HEK293 (cell line): ENCODE measurements at regions not wholly inside any gene's neighbourhood (a gene's known extent, or its start where the extent isn't known, plus 50 kb on each side); places are given as distances from the start of the nearest gene placed in this dataset.

Source experiments
- CTCF ChIA-PET: fragments of 350-600 bp; formaldehyde crosslinking; extraction: SDS; loops from one replicate; lab custom pipeline; 2021; ENCODE audit warnings: antibody characterized with exemption; lab: Yijun Ruan, JAX
- POLR2A ChIA-PET: fragments of 300-600 bp; formaldehyde crosslinking; extraction: SDS; loops from one replicate; lab custom pipeline; 2020; ENCODE audit warnings: antibody characterized with exemption, inconsistent platforms; lab: Yijun Ruan, JAX
- H3K27ac ChIP-seq: fragments of 200-500 bp; sonication (Bioruptor generic); 2 replicates; pipeline ENCODE4 v1.5.1; 2014; ENCODE audit warnings: low read depth, low read length, control low read depth, inconsistent platforms; ENCODE audit errors: extremely low read depth
- H3K36me3 ChIP-seq, 2 experiments: fragments of 200-500 bp in 1 of 2; sonication (Bioruptor generic) in 1 of 2; 1 replicate in 1 of 2; 2 replicates in 1 of 2; pipeline ENCODE4 v1.5.1; 2014 to 2017; ENCODE audit warnings: inconsistent platforms in 2 of 2, low read length in 2 of 2; ENCODE audit not compliant: control insufficient read depth in 2 of 2, insufficient read depth in 1 of 2
- H3K4me1 ChIP-seq: fragments of 200-500 bp; sonication (Bioruptor generic); 2 replicates; pipeline ENCODE4 v1.5.1; 2014; ENCODE audit warnings: mild to moderate bottlenecking, low read length, inconsistent platforms; ENCODE audit not compliant: control insufficient read depth, insufficient read depth
- H3K4me3 ChIP-seq: 2 replicates; pipeline ENCODE4 v1.5.1; 2011; ENCODE audit warnings: low read depth, mild to moderate bottlenecking, control low read depth, low read length, moderate library complexity
- H3K9me3 ChIP-seq: fragments of 200-500 bp; sonication (Bioruptor generic); 2 replicates; pipeline ENCODE4 v1.5.1; 2014; ENCODE audit warnings: low read depth, low read length, inconsistent platforms; ENCODE audit not compliant: control insufficient read depth, insufficient read depth
- GLIS2 ChIP-seq: fragments of 450-650 bp; formaldehyde crosslinking; IDR thresholded peaks from 2 replicates; pipeline ENCODE4 v1.5.1; 2016; ENCODE audit warnings: missing biosample characterization, missing genetic modification characterization
- REPIN1 ChIP-seq: fragments of 450-650 bp; formaldehyde crosslinking; IDR thresholded peaks from 2 replicates; pipeline ENCODE4 v1.5.1; 2017; ENCODE audit warnings: missing biosample characterization, missing genetic modification characterization, low read depth
- SP2 ChIP-seq: fragments of 450-650 bp; formaldehyde crosslinking; IDR thresholded peaks from 2 replicates; pipeline ENCODE4 v1.5.1; 2016; ENCODE audit warnings: missing biosample characterization, missing genetic modification characterization
- YY2 ChIP-seq: fragments of 450-650 bp; formaldehyde crosslinking; IDR thresholded peaks from 2 replicates; pipeline ENCODE4 v1.5.1; 2016; ENCODE audit warnings: missing biosample characterization, missing genetic modification characterization
- ZNF10 ChIP-seq: fragments of 450-650 bp; formaldehyde crosslinking; IDR thresholded peaks from 2 replicates; pipeline ENCODE4 v1.5.1; 2017; ENCODE audit warnings: missing biosample characterization, missing genetic modification characterization
- ZNF114 ChIP-seq: fragments of 450-650 bp; formaldehyde crosslinking; IDR thresholded peaks from 2 replicates; pipeline ENCODE4 v1.5.0; 2017; ENCODE audit warnings: missing biosample characterization, missing genetic modification characterization
- ZNF2 ChIP-seq: fragments of 450-650 bp; formaldehyde crosslinking; IDR thresholded peaks from 2 replicates; pipeline ENCODE4 v1.5.1; 2016; ENCODE audit warnings: missing biosample characterization, missing genetic modification characterization
- ZNF274 ChIP-seq, 2 experiments: fragments of 200-500 bp in 1 of 2; fragments of 450-650 bp in 1 of 2; sonication (Bioruptor generic) in 1 of 2; formaldehyde crosslinking in 1 of 2; IDR thresholded peaks; 2 replicates each; pipeline versions ENCODE4 v1.5.1 to v1.6.1; 2014 to 2016; ENCODE audit warnings: borderline replicate concordance in 1 of 2, inconsistent platforms in 1 of 2, low read length in 1 of 2, missing biosample characterization in 1 of 2, missing genetic modification characterization in 1 of 2
- ZNF302 ChIP-seq: fragments of 450-650 bp; formaldehyde crosslinking; IDR thresholded peaks from 2 replicates; pipeline ENCODE4 v1.5.1; 2016; ENCODE audit warnings: missing biosample characterization, missing genetic modification characterization, low read depth
- ZNF335 ChIP-seq: fragments of 450-650 bp; formaldehyde crosslinking; conservative IDR thresholded peaks from 2 replicates; pipeline ENCODE4 v1.5.1; 2016; ENCODE audit warnings: missing biosample characterization, missing genetic modification characterization
- ZNF341 ChIP-seq: fragments of 450-650 bp; formaldehyde crosslinking; IDR thresholded peaks from 2 replicates; pipeline ENCODE4; 2016; ENCODE audit warnings: low read depth, missing biosample characterization, missing genetic modification characterization
- ZNF350 ChIP-seq: fragments of 450-650 bp; formaldehyde crosslinking; IDR thresholded peaks from 2 replicates; pipeline ENCODE4 v1.5.0; 2017; ENCODE audit warnings: missing biosample characterization, mild to moderate bottlenecking, missing genetic modification characterization
- ZNF416 ChIP-seq: fragments of 450-650 bp; formaldehyde crosslinking; IDR thresholded peaks from 2 replicates; pipeline ENCODE4 v1.5.1; 2016; ENCODE audit warnings: missing biosample characterization, missing genetic modification characterization
- ZNF501 ChIP-seq: fragments of 450-650 bp; formaldehyde crosslinking; IDR thresholded peaks from 2 replicates; pipeline ENCODE4 v1.5.1; 2016; ENCODE audit warnings: missing biosample characterization, missing genetic modification characterization
- ZNF560 ChIP-seq: fragments of 450-650 bp; formaldehyde crosslinking; IDR thresholded peaks from 2 replicates; pipeline ENCODE4 v1.5.1; 2017; ENCODE audit warnings: missing biosample characterization, missing genetic modification characterization, borderline replicate concordance
- ZNF623 ChIP-seq: fragments of 450-650 bp; formaldehyde crosslinking; IDR thresholded peaks from 2 replicates; pipeline ENCODE4 v1.5.1; 2016; ENCODE audit warnings: missing biosample characterization, missing genetic modification characterization
- ZNF677 ChIP-seq: fragments of 450-650 bp; IDR thresholded peaks from 2 replicates; pipeline ENCODE4 v1.5.0; 2018; ENCODE audit warnings: missing biosample characterization, mild to moderate bottlenecking, missing genetic modification characterization, moderate library complexity
- ZNF768 ChIP-seq: fragments of 450-650 bp; formaldehyde crosslinking; IDR thresholded peaks from 2 replicates; pipeline ENCODE4 v1.5.1; 2018; ENCODE audit warnings: missing biosample characterization, mild to moderate bottlenecking, missing genetic modification characterization
- TF ChIP-seq, protein P1 (sequence below): fragments of 450-650 bp; formaldehyde crosslinking; IDR thresholded peaks from 2 replicates; pipeline ENCODE4 v1.5.1; 2016; ENCODE audit warnings: missing biosample characterization, missing genetic modification characterization
- TF ChIP-seq, protein P2 (sequence below): fragments of 450-650 bp; formaldehyde crosslinking; IDR thresholded peaks from 2 replicates; pipeline ENCODE4 v1.5.1; 2016; ENCODE audit warnings: missing biosample characterization, missing genetic modification characterization
- TF ChIP-seq, protein P3 (sequence below): fragments of 450-650 bp; formaldehyde crosslinking; conservative IDR thresholded peaks from 2 replicates; pipeline ENCODE4 v1.5.1; 2016; ENCODE audit warnings: low read depth, missing biosample characterization, missing genetic modification characterization
- TF ChIP-seq, protein P4 (sequence below): fragments of 450-650 bp; formaldehyde crosslinking; IDR thresholded peaks from 2 replicates; pipeline ENCODE4 v1.5.1; 2017; ENCODE audit warnings: missing biosample characterization, missing genetic modification characterization
- TF ChIP-seq, protein P5 (sequence below): fragments of 450-650 bp; formaldehyde crosslinking; IDR thresholded peaks from 2 replicates; pipeline ENCODE4 v1.5.1; 2017; ENCODE audit warnings: missing biosample characterization, missing genetic modification characterization

DNA sequence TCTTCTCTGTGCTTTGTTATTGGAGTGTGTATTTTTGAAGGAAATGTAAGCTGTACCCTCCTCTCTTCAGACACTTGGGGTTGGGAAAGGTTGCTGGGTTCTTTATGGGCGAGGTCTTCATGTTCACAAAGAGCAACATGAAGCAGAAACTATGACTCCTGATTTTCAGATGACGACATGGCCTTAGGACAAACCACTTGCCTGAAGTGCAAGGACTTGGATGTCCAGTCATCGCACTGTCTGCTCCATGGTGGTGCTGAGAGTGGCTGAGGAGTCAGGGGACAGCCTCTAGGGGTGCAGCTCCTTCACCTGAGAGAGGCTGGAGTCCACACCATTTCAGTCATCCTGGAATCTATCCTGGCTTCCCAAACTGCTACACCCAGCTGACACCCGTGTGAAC is 183.9 kb upstream of the CDH5 start:
- TF ChIP-seq ZNF274 (IDR thresholded peaks at IDR 0.05; ENCODE audit: low read length), result no peak
- no peak for TF ChIP-seq ZNF274 (tag by site-specific recombination; IDR thresholded peaks at IDR 0.05; ENCODE audit: borderline replicate concordance)
- TF ChIP-seq ZNF335 (tag by site-specific recombination), result no peak
- TF ChIP-seq, protein P1, sequence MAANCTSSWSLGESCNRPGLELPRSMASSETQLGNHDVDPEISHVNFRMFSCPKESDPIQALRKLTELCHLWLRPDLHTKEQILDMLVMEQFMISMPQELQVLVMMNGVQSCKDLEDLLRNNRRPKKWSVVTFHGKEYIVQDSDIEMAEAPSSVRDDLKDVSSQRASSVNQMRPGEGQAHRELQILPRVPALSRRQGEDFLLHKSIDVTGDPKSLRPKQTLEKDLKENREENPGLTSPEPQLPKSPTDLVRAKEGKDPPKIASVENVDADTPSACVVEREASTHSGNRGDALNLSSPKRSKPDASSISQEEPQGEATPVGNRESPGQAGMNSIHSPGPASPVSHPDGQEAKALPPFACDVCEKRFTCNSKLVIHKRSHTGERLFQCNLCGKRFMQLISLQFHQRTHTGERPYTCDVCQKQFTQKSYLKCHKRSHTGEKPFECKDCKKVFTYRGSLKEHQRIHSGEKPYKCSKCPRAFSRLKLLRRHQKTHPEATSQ (tag by site-specific recombination), result no peak
- no peak for TF ChIP-seq SP2 (tag by site-specific recombination)
- TF ChIP-seq ZNF560 (tag by site-specific recombination), result no peak
- TF ChIP-seq, protein P2, sequence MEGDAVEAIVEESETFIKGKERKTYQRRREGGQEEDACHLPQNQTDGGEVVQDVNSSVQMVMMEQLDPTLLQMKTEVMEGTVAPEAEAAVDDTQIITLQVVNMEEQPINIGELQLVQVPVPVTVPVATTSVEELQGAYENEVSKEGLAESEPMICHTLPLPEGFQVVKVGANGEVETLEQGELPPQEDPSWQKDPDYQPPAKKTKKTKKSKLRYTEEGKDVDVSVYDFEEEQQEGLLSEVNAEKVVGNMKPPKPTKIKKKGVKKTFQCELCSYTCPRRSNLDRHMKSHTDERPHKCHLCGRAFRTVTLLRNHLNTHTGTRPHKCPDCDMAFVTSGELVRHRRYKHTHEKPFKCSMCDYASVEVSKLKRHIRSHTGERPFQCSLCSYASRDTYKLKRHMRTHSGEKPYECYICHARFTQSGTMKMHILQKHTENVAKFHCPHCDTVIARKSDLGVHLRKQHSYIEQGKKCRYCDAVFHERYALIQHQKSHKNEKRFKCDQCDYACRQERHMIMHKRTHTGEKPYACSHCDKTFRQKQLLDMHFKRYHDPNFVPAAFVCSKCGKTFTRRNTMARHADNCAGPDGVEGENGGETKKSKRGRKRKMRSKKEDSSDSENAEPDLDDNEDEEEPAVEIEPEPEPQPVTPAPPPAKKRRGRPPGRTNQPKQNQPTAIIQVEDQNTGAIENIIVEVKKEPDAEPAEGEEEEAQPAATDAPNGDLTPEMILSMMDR (tag by site-specific recombination), result no peak
- TF ChIP-seq YY2 (tag by site-specific recombination), result no peak
- TF ChIP-seq REPIN1, result no peak
- TF ChIP-seq ZNF2 (tag by site-specific recombination), result no peak
- TF ChIP-seq GLIS2 (tag by site-specific recombination), result no peak
- TF ChIP-seq, protein P3, sequence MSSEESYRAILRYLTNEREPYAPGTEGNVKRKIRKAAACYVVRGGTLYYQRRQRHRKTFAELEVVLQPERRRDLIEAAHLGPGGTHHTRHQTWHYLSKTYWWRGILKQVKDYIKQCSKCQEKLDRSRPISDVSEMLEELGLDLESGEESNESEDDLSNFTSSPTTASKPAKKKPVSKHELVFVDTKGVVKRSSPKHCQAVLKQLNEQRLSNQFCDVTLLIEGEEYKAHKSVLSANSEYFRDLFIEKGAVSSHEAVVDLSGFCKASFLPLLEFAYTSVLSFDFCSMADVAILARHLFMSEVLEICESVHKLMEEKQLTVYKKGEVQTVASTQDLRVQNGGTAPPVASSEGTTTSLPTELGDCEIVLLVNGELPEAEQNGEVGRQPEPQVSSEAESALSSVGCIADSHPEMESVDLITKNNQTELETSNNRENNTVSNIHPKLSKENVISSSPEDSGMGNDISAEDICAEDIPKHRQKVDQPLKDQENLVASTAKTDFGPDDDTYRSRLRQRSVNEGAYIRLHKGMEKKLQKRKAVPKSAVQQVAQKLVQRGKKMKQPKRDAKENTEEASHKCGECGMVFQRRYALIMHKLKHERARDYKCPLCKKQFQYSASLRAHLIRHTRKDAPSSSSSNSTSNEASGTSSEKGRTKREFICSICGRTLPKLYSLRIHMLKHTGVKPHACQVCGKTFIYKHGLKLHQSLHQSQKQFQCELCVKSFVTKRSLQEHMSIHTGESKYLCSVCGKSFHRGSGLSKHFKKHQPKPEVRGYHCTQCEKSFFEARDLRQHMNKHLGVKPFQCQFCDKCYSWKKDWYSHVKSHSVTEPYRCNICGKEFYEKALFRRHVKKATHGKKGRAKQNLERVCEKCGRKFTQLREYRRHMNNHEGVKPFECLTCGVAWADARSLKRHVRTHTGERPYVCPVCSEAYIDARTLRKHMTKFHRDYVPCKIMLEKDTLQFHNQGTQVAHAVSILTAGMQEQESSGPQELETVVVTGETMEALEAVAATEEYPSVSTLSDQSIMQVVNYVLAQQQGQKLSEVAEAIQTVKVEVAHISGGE (tag by site-specific recombination), result no peak
- no peak for TF ChIP-seq ZNF114
- TF ChIP-seq ZNF501 (tag by site-specific recombination), result no peak
- TF ChIP-seq, protein P4, sequence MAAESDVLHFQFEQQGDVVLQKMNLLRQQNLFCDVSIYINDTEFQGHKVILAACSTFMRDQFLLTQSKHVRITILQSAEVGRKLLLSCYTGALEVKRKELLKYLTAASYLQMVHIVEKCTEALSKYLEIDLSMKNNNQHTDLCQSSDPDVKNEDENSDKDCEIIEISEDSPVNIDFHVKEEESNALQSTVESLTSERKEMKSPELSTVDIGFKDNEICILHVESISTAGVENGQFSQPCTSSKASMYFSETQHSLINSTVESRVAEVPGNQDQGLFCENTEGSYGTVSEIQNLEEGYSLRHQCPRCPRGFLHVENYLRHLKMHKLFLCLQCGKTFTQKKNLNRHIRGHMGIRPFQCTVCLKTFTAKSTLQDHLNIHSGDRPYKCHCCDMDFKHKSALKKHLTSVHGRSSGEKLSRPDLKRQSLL (tag by site-specific recombination), result no peak
- TF ChIP-seq ZNF768 (tag by site-specific recombination), result no peak
- no peak for TF ChIP-seq ZNF350 (tag by site-specific recombination)
- POLR2A ChIA-PET, result no interaction called here
- Histone ChIP-seq H3K4me3 (no peak overlapping the region), H3K27ac (no peak overlapping the region), H3K36me3 (no peaks in the 10 kb centered on the region), H3K4me1 (no peaks in the 10 kb centered on the region), H3K9me3 (no peaks in the 10 kb centered on the region)
- CTCF ChIA-PET, result no interaction called here

DNA sequence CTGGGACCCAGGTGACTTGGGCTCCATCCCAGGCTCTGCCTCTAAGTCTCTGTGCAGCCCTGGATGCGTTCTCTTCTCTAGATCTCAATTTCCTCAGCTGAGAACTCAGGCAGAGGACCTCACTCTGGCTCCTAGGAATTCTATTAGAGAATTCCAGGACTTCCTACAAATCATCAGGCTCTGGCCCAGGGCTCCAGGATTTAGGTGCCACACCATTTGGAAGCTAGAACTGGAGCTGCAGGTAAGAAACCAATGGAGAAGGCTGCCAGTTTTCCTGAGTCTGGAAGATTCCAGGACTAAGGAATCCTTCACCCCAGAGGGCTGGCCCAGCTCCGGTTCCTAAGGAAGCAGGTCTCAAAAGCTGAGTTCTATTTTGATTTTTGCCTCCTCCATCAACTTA is 189.8 kb upstream of the CDH5 start:
- ChIA-PET POLR2A (no interaction called here), CTCF (interaction anchor here (0.6 kb wide), 1 partner anchor 376 kb away, joined by 3 read pairs; no protein-coding TSS in a partner anchor)
- H3K27ac ChIP-seq, result no peak overlapping the region

More for the DNA sequence above, 189.8 kb upstream of the CDH5 start:
- Histone ChIP-seq H3K4me3 (no peak overlapping the region), H3K9me3 (no peaks in the 10 kb centered on the region), H3K36me3 (no peaks in the 10 kb centered on the region), H3K4me1 (no peaks in the 10 kb centered on the region)
- TF ChIP-seq YY2 (tag by site-specific recombination), result no peak
- TF ChIP-seq ZNF677 (tag by site-specific recombination), result no peak
- TF ChIP-seq ZNF302 (tag by site-specific recombination), result no peak
- no peak for TF ChIP-seq ZNF341
- TF ChIP-seq, protein P5, sequence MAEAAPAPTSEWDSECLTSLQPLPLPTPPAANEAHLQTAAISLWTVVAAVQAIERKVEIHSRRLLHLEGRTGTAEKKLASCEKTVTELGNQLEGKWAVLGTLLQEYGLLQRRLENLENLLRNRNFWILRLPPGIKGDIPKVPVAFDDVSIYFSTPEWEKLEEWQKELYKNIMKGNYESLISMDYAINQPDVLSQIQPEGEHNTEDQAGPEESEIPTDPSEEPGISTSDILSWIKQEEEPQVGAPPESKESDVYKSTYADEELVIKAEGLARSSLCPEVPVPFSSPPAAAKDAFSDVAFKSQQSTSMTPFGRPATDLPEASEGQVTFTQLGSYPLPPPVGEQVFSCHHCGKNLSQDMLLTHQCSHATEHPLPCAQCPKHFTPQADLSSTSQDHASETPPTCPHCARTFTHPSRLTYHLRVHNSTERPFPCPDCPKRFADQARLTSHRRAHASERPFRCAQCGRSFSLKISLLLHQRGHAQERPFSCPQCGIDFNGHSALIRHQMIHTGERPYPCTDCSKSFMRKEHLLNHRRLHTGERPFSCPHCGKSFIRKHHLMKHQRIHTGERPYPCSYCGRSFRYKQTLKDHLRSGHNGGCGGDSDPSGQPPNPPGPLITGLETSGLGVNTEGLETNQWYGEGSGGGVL (tag by site-specific recombination), result no peak
- no peak for TF ChIP-seq ZNF350 (tag by site-specific recombination)
- no peak for TF ChIP-seq ZNF416 (tag by site-specific recombination)
- no peak for TF ChIP-seq ZNF623 (tag by site-specific recombination)
- TF ChIP-seq ZNF10 (tag by site-specific recombination), result no peak
